Astrocyte (in vitro differentiated cells and primary cell): ENCODE measurements at regions not wholly inside any gene's neighbourhood (a gene's known extent, or its start where the extent isn't known, plus 50 kb on each side); places are given as distances from the start of the nearest gene placed in this dataset.

ENCODE experiments used
- EZH2 ChIP-seq: IDR thresholded peaks from 2 replicates; pipeline ENCODE4 v1.6.1; 2012; ENCODE audit warnings: mild to moderate bottlenecking, low read length, inconsistent platforms; ENCODE audit not compliant: insufficient read depth
- TF ChIP-seq, protein P1 (sequence below): IDR thresholded peaks from 2 replicates; pipeline ENCODE4 v1.5.1; 2011; ENCODE audit warnings: low read depth, mild to moderate bottlenecking, inconsistent platforms, low read length, moderate library complexity; ENCODE audit not compliant: insufficient read depth

DNA sequence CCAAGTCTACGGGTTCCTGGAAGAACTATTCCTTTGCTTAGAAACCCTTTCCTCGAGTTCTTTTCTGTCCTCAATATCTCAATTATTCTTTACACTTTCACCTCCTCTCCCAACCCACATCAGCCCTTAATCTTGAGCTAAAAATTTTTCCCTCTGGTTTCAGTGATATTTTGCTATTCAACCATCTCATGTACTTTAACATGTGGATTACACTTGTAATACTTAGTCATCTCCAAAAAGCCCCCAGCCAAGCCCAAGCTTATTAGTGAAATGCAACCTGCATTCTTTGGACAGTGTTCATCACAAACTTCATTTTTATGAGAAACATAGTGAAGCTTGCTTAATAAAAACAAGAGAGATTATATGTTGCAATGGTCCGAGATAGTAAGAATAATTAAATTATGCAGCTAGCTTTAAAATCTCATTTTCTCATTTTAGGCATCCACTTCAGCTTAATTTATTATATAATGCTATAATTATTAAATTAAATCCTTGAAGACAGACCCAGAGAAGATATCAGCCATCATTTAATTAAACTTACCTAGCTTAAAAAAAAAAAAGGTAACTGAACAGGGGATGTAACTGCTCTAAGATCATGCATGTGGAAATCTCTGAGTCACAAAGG is 534.5 kb upstream of the TBL1XR1 start:
- TF ChIP-seq, protein P1, sequence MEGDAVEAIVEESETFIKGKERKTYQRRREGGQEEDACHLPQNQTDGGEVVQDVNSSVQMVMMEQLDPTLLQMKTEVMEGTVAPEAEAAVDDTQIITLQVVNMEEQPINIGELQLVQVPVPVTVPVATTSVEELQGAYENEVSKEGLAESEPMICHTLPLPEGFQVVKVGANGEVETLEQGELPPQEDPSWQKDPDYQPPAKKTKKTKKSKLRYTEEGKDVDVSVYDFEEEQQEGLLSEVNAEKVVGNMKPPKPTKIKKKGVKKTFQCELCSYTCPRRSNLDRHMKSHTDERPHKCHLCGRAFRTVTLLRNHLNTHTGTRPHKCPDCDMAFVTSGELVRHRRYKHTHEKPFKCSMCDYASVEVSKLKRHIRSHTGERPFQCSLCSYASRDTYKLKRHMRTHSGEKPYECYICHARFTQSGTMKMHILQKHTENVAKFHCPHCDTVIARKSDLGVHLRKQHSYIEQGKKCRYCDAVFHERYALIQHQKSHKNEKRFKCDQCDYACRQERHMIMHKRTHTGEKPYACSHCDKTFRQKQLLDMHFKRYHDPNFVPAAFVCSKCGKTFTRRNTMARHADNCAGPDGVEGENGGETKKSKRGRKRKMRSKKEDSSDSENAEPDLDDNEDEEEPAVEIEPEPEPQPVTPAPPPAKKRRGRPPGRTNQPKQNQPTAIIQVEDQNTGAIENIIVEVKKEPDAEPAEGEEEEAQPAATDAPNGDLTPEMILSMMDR, result no peak
- TF ChIP-seq EZH2, result no peak
